GM23338 (cell line): ENCODE measurements at regions not wholly inside any gene's neighbourhood (a gene's known extent, or its start where the extent isn't known, plus 50 kb on each side); places are given as distances from the start of the nearest gene placed in this dataset.

ENCODE experiments used
- ATAC-seq: fragments of 200-7000 bp; cut with Tn5 transposase; 3 replicates; pipeline ENCODE4 v1.9.1; 2020
- DNase-seq: peaks from one replicate; pipeline ENCODE4 v3.0.0-alpha.2; 2015; ENCODE audit warnings: low spot score
- H2AFZ ChIP-seq: fragments of 200-600 bp; sonication (generic); 2 replicates; pipeline ENCODE4 v1.8.0; 2016; ENCODE audit warnings: antibody characterized with exemption, mild to moderate bottlenecking, moderate library complexity
- H3F3A ChIP-seq: fragments of 200-600 bp; sonication (generic); replicated peaks from 2 replicates; pipeline ENCODE4 v1.8.0; 2017; ENCODE audit warnings: antibody characterized with exemption, mixed run types, low read depth
- H3K27ac ChIP-seq: fragments of 200-600 bp; sonication (generic); 2 replicates; pipeline ENCODE4 v1.6.1; 2016; ENCODE audit warnings: low read depth
- H3K27me3 ChIP-seq: fragments of 200-600 bp; sonication (generic); 2 replicates; pipeline ENCODE4 v1.8.0; 2016; ENCODE audit warnings: mild to moderate bottlenecking, mixed run types, moderate library complexity; ENCODE audit not compliant: insufficient read depth
- H3K36me3 ChIP-seq: fragments of 200-600 bp; sonication (generic); 2 replicates; pipeline ENCODE4 v1.8.0; 2016; ENCODE audit warnings: mild to moderate bottlenecking; ENCODE audit not compliant: insufficient read depth
- H3K4me1 ChIP-seq: fragments of 200-600 bp; sonication (generic); 2 replicates; pipeline ENCODE4 v1.8.0; 2016; ENCODE audit warnings: mild to moderate bottlenecking, moderate library complexity; ENCODE audit not compliant: insufficient read depth
- H3K4me2 ChIP-seq: fragments of 200-600 bp; sonication (generic); 2 replicates; pipeline ENCODE4 v1.7.1; 2017; ENCODE audit warnings: mixed run types
- H3K4me3 ChIP-seq: fragments of 200-600 bp; sonication (generic); 2 replicates; pipeline ENCODE4 v1.6.1; 2016; ENCODE audit warnings: mixed run types
- H3K79me2 ChIP-seq: fragments of 200-600 bp; sonication (generic); replicated peaks from 2 replicates; pipeline ENCODE4 v1.8.0; 2017; ENCODE audit warnings: mild to moderate bottlenecking; ENCODE audit not compliant: insufficient read depth
- H3K9me2 ChIP-seq: fragments of 200-600 bp; sonication (generic); 2 replicates; pipeline ENCODE4 v1.8.0; 2017; ENCODE audit not compliant: insufficient read depth
- H4K20me1 ChIP-seq: fragments of 200-600 bp; sonication (generic); replicated peaks from 2 replicates; pipeline ENCODE4 v1.8.0; 2017; ENCODE audit warnings: mild to moderate bottlenecking; ENCODE audit not compliant: insufficient read depth
- H3K27ac Mint-ChIP-seq: 2 replicates; pipeline ENCODE4 v1.8.0; 2020; ENCODE audit warnings: inconsistent platforms, mild to moderate bottlenecking, moderate library complexity, mixed read lengths
- H3K27me3 Mint-ChIP-seq: 3 replicates; pipeline ENCODE4 v1.8.0; 2022; ENCODE audit warnings: low read depth, mild to moderate bottlenecking, moderate library complexity, mixed read lengths, inconsistent platforms; ENCODE audit not compliant: insufficient read depth, poor library complexity
- H3K36me3 Mint-ChIP-seq: 3 replicates; pipeline ENCODE4 v1.8.0; 2021; ENCODE audit warnings: low read depth, mild to moderate bottlenecking, inconsistent platforms, moderate library complexity, mixed read lengths
- H3K4me1 Mint-ChIP-seq: 3 replicates; pipeline ENCODE4 v1.8.0; 2020; ENCODE audit warnings: mild to moderate bottlenecking, inconsistent platforms, mixed read lengths
- H3K4me3 Mint-ChIP-seq: 3 replicates; pipeline ENCODE4 v1.8.0; 2021; ENCODE audit warnings: moderate library complexity, mild to moderate bottlenecking, inconsistent platforms, mixed read lengths
- H3K9me3 Mint-ChIP-seq: 3 replicates; pipeline ENCODE4 v1.8.0; 2020; ENCODE audit warnings: moderate library complexity, mild to moderate bottlenecking, inconsistent platforms, mixed read lengths
- CREB1 ChIP-seq: fragments of 250-450 bp; sonication (Bioruptor Pico); IDR thresholded peaks from 2 replicates; pipeline ENCODE4 v1.5.0; 2020; ENCODE audit warnings: low read depth, mild to moderate bottlenecking, moderate library complexity
- EZH2phosphoT487 ChIP-seq: fragments of 200-600 bp; sonication (generic); IDR thresholded peaks from one replicate; pipeline ENCODE4 v1.8.1; 2018; ENCODE audit warnings: antibody characterized with exemption; ENCODE audit not compliant: unreplicated experiment
- NANOG ChIP-seq: IDR thresholded peaks from 2 replicates; pipeline ENCODE4 v1.6.1; 2016; ENCODE audit warnings: antibody characterized with exemption, borderline replicate concordance
- POLR2AphosphoS5 ChIP-seq: IDR thresholded peaks from 2 replicates; pipeline ENCODE4 v1.6.1; 2016; ENCODE audit warnings: antibody characterized with exemption, low read depth
- STAT1 ChIP-seq: IDR thresholded peaks from one replicate; pipeline ENCODE4 v1.6.1; 2016; ENCODE audit warnings: antibody characterized with exemption; ENCODE audit not compliant: unreplicated experiment
- ZNF114 ChIP-seq: fragments of 250-450 bp; sonication (Bioruptor Pico); IDR thresholded peaks from 2 replicates; pipeline ENCODE4 v1.5.0; 2020; ENCODE audit warnings: mild to moderate bottlenecking, moderate library complexity
- ZNF331 ChIP-seq: fragments of 250-450 bp; sonication (Bioruptor Pico); IDR thresholded peaks from 2 replicates; pipeline ENCODE4 v1.5.0; 2020; ENCODE audit warnings: low read depth, mild to moderate bottlenecking, moderate library complexity
- TF ChIP-seq, protein P1 (sequence below), 2 experiments: fragments of 200-600 bp in 1 of 2; sonication (generic) in 1 of 2; conservative IDR thresholded peaks; 2 replicates each; pipeline versions ENCODE4 v1.5.1 to v1.6.1; 2016 to 2017; ENCODE audit warnings: antibody characterized with exemption in 2 of 2, low read depth in 2 of 2, mild to moderate bottlenecking in 2 of 2, moderate library complexity in 1 of 2
- TF ChIP-seq, protein P2 (sequence below): fragments of 250-450 bp; sonication (Bioruptor Pico); IDR thresholded peaks from 2 replicates; pipeline ENCODE4 v1.5.0; 2020; ENCODE audit warnings: mild to moderate bottlenecking, moderate library complexity

DNA sequence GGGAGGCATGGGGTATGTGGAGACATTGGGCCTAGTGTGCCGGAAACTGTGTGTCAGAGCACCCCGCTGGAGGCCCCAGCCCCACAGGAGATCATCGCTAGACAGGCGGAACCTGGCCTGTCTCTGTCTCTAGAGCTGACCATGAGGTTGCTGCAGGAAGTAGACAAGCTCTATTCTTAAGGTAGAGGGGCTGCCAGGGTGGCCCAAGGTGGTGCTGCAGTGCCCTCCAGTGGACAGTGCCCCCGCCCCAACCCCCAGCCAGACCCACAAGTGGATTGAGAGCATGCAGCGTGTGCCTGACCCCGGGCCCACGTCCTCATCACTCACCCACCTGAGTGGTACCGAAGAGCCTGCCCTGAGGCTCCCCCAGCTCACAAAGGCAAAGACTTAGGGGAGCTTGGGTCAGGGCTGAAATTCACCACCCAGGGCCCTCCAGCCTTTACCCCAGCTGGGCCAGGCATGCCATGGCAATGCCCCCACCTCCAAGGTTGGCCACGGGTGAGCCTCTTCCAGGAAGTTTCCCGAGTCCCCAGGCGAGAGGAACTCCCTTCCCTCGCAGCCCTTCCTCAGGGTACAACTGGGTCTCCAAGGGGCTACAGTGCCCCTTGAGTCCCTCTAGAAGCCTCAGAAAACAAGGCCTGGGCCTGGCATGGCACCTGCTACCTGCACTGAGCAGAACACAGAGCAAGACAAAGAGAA is 155.0 kb downstream of the TTC32 start:
- TF ChIP-seq EZH2phosphoT487 (no peak), ZNF331 (no peak)
- TF ChIP-seq, protein P1, sequence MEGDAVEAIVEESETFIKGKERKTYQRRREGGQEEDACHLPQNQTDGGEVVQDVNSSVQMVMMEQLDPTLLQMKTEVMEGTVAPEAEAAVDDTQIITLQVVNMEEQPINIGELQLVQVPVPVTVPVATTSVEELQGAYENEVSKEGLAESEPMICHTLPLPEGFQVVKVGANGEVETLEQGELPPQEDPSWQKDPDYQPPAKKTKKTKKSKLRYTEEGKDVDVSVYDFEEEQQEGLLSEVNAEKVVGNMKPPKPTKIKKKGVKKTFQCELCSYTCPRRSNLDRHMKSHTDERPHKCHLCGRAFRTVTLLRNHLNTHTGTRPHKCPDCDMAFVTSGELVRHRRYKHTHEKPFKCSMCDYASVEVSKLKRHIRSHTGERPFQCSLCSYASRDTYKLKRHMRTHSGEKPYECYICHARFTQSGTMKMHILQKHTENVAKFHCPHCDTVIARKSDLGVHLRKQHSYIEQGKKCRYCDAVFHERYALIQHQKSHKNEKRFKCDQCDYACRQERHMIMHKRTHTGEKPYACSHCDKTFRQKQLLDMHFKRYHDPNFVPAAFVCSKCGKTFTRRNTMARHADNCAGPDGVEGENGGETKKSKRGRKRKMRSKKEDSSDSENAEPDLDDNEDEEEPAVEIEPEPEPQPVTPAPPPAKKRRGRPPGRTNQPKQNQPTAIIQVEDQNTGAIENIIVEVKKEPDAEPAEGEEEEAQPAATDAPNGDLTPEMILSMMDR (conservative IDR thresholded peaks at IDR 0.05; ENCODE audit: low read depth in 2 of 2) = peak; percentile 63 to 84
- peak; percentile 95 for ATAC-seq
- H3K27me3 ChIP-seq = no peaks in the 10 kb centered on the region
- no peaks in the 10 kb centered on the region for H3K9me3 Mint-ChIP-seq
- no peaks in the 10 kb centered on the region for H4K20me1 ChIP-seq
- peak; percentile 71 for DNase-seq
- no peak overlapping the region for H3K4me3 Mint-ChIP-seq
- H3K27ac ChIP-seq = no peak overlapping the region
- peaks cover 12% of the 10 kb centered on the region for H3K27me3 Mint-ChIP-seq
- H3F3A ChIP-seq = no peaks in the 10 kb centered on the region
- peaks cover 5% of the 10 kb centered on the region; the same call in 2 of the 3 replicates for H3K4me1 Mint-ChIP-seq
- no peaks in the 10 kb centered on the region for H3K36me3 ChIP-seq
- no peak overlapping the region for H3K4me3 ChIP-seq
- H3K4me1 ChIP-seq = no peaks in the 10 kb centered on the region
- no peaks in the 10 kb centered on the region for H3K79me2 ChIP-seq
- H2AFZ ChIP-seq = peak overlapping the region; percentile 69; the same call in 1 of the 2 replicates
- no peak overlapping the region for H3K4me2 ChIP-seq
- no peaks in the 10 kb centered on the region for H3K9me2 ChIP-seq
- no peaks in the 10 kb centered on the region for H3K36me3 Mint-ChIP-seq
- no peak overlapping the region for H3K27ac Mint-ChIP-seq

DNA sequence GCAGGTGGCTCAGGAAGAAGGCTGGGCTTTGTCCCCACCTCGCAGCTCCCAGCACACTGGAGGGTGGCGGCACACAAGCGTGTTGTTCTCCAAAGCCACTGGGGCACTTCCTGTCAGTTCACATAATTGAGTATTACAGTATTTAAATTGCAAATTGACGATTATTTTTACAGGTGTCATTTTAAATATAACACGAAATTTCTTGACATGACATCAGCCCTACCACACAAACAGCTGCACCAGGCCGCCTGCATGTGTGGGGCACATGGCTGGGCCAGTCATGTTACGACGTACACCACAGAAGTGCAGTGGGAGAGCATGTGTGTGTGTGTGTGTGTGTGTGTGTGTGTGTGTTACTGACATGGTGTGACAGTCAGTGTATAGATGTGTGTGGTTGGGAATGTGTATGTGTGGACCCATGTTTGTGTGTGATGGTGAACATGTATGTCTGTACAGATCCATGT is 155.6 kb downstream of the TTC32 start:
- Histone ChIP-seq H3K27me3 (no peaks in the 10 kb centered on the region), H3K4me3 (no peak overlapping the region), H3K4me1 (no peaks in the 10 kb centered on the region), H3K79me2 (no peaks in the 10 kb centered on the region), H4K20me1 (no peaks in the 10 kb centered on the region), H3K36me3 (no peaks in the 10 kb centered on the region), H3K27ac (no peak overlapping the region), H3K9me2 (no peaks in the 10 kb centered on the region), H2AFZ (peak overlapping the region; percentile 69; the same call in 1 of the 2 replicates), H3K4me2 (no peak overlapping the region), H3F3A (no peaks in the 10 kb centered on the region)
- peaks cover 12% of the 10 kb centered on the region for H3K27me3 Mint-ChIP-seq
- no peak for ATAC-seq
- no peaks in the 10 kb centered on the region for H3K36me3 Mint-ChIP-seq
- no peak overlapping the region for H3K27ac Mint-ChIP-seq
- H3K4me1 Mint-ChIP-seq = peaks cover 5% of the 10 kb centered on the region; the same call in 2 of the 3 replicates
- H3K9me3 Mint-ChIP-seq = no peaks in the 10 kb centered on the region
- TF ChIP-seq STAT1 = no peak
- no peak for TF ChIP-seq ZNF114 (CRISPR knock-in tag)
- TF ChIP-seq, protein P2, sequence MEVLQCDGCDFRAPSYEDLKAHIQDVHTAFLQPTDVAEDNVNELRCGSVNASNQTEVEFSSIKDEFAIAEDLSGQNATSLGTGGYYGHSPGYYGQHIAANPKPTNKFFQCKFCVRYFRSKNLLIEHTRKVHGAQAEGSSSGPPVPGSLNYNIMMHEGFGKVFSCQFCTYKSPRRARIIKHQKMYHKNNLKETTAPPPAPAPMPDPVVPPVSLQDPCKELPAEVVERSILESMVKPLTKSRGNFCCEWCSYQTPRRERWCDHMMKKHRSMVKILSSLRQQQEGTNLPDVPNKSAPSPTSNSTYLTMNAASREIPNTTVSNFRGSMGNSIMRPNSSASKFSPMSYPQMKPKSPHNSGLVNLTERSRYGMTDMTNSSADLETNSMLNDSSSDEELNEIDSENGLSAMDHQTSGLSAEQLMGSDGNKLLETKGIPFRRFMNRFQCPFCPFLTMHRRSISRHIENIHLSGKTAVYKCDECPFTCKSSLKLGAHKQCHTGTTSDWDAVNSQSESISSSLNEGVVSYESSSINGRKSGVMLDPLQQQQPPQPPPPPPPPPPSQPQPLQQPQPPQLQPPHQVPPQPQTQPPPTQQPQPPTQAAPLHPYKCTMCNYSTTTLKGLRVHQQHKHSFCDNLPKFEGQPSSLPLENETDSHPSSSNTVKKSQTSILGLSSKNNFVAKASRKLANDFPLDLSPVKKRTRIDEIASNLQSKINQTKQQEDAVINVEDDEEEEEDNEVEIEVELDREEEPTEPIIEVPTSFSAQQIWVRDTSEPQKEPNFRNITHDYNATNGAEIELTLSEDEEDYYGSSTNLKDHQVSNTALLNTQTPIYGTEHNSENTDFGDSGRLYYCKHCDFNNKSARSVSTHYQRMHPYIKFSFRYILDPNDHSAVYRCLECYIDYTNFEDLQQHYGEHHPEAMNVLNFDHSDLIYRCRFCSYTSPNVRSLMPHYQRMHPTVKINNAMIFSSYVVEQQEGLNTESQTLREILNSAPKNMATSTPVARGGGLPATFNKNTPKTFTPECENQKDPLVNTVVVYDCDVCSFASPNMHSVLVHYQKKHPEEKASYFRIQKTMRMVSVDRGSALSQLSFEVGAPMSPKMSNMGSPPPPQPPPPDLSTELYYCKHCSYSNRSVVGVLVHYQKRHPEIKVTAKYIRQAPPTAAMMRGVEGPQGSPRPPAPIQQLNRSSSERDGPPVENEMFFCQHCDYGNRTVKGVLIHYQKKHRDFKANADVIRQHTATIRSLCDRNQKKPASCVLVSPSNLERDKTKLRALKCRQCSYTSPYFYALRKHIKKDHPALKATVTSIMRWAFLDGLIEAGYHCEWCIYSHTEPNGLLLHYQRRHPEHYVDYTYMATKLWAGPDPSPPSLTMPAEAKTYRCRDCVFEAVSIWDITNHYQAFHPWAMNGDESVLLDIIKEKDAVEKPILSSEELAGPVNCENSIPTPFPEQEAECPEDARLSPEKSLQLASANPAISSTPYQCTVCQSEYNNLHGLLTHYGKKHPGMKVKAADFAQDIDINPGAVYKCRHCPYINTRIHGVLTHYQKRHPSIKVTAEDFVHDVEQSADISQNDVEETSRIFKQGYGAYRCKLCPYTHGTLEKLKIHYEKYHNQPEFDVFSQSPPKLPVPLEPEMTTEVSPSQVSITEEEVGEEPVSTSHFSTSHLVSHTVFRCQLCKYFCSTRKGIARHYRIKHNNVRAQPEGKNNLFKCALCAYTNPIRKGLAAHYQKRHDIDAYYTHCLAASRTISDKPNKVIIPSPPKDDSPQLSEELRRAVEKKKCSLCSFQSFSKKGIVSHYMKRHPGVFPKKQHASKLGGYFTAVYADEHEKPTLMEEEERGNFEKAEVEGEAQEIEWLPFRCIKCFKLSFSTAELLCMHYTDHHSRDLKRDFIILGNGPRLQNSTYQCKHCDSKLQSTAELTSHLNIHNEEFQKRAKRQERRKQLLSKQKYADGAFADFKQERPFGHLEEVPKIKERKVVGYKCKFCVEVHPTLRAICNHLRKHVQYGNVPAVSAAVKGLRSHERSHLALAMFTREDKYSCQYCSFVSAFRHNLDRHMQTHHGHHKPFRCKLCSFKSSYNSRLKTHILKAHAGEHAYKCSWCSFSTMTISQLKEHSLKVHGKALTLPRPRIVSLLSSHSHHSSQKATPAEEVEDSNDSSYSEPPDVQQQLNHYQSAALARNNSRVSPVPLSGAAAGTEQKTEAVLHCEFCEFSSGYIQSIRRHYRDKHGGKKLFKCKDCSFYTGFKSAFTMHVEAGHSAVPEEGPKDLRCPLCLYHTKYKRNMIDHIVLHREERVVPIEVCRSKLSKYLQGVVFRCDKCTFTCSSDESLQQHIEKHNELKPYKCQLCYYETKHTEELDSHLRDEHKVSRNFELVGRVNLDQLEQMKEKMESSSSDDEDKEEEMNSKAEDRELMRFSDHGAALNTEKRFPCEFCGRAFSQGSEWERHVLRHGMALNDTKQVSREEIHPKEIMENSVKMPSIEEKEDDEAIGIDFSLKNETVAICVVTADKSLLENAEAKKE (CRISPR knock-in tag) = no peak
- no peak for TF ChIP-seq POLR2AphosphoS5
- TF ChIP-seq CREB1 (CRISPR knock-in tag) = no peak
- TF ChIP-seq NANOG = no peak
- DNase-seq = no peak
- H3K4me3 Mint-ChIP-seq = no peak overlapping the region
